A549 (cell line): ENCODE measurements at regions not wholly inside any gene's neighbourhood (a gene's known extent, or its start where the extent isn't known, plus 50 kb on each side); places are given as distances from the start of the nearest gene placed in this dataset.

Experiments used
- ATAC-seq, 2 experiments: fragments of 200-7000 bp in 1 of 2; fragments of >200 bp in 1 of 2; cut with Nextera tagmentation in 1 of 2; cut with Tn5 transposase in 1 of 2; 3 replicates each; pipeline versions ENCODE4 v1.8.0 to v1.9.1; 2018 to 2020; ENCODE audit warnings: mild to moderate bottlenecking in 1 of 2, moderate library complexity in 1 of 2
- CTCF ChIA-PET: fragments of 300-600 bp; sonication (Branson Sonifier 250); formaldehyde crosslinking; extraction: SDS; loops from one replicate; lab custom pipeline; 2021; ENCODE audit warnings: antibody characterized with exemption, inconsistent platforms; lab: Yijun Ruan, JAX
- POLR2A ChIA-PET: fragments of 350-600 bp; formaldehyde crosslinking; extraction: SDS; loops from one replicate; lab custom pipeline; 2021; ENCODE audit warnings: antibody characterized with exemption, inconsistent platforms; lab: Yijun Ruan, JAX
- DNase-seq, 2 experiments: peaks; one replicate each; pipeline versions ENCODE4 v3.0.0 to v3.0.0-alpha.2; 2011 to 2016; ENCODE audit warnings: low read depth in 1 of 2, low spot score in 1 of 2
- FAIRE-seq: peaks from 2 replicates; lab custom pipeline; 2011; peaks lifted over from hg19 to GRCh38; lab: Jason Lieb, UNC
- H3K27ac ChIP-seq, 2 experiments: fragments of >200 bp; sonication (Bioruptor Twin); formaldehyde crosslinking; 3 replicates each; pipeline ENCODE4 v1.5.1; 2016 to 2017
- H3K4me1 ChIP-seq: fragments of >200 bp; sonication (Bioruptor Twin); formaldehyde crosslinking; 3 replicates; pipeline ENCODE4 v1.6.1; 2016
- H3K4me2 ChIP-seq: fragments of >200 bp; sonication (Bioruptor Twin); formaldehyde crosslinking; 3 replicates; pipeline ENCODE4 v1.6.1; 2016
- H3K4me3 ChIP-seq: fragments of >200 bp; sonication (Bioruptor Twin); formaldehyde crosslinking; 3 replicates; pipeline ENCODE4 v1.5.1; 2016
- H3K9me3 ChIP-seq: fragments of >200 bp; sonication (Bioruptor Twin); formaldehyde crosslinking; 3 replicates; pipeline ENCODE4 v1.6.1; 2016
- BHLHE40 ChIP-seq: IDR thresholded peaks from 2 replicates; pipeline ENCODE4 v1.6.1; 2012; ENCODE audit warnings: low read depth, low read length, inconsistent platforms
- CBX2 ChIP-seq: fragments of 200-600 bp; sonication (generic); IDR thresholded peaks from 2 replicates; pipeline ENCODE4 v1.6.1; 2016; ENCODE audit warnings: low read depth, mild to moderate bottlenecking, borderline replicate concordance
- CBX8 ChIP-seq: fragments of 200-600 bp; sonication (generic); IDR thresholded peaks from 2 replicates; pipeline ENCODE4 v1.6.1; 2016
- CEBPB ChIP-seq, 2 experiments: fragments of >200 bp in 1 of 2; sonication (Bioruptor Twin) in 1 of 2; formaldehyde crosslinking in 1 of 2; IDR thresholded peaks; 2 replicates each; pipeline ENCODE4 v1.6.1; 2012 to 2016
- CHD2 ChIP-seq: fragments of 150-350 bp; IDR thresholded peaks from 2 replicates; pipeline ENCODE4 v1.6.1; 2014; ENCODE audit warnings: low read length; ENCODE audit not compliant: partially characterized antibody
- CHD4 ChIP-seq: fragments of 200-600 bp; sonication (generic); IDR thresholded peaks from 2 replicates; pipeline ENCODE4 v1.6.1; 2016; ENCODE audit warnings: antibody characterized with exemption, mild to moderate bottlenecking, borderline replicate concordance
- CTCF ChIP-seq: fragments of >200 bp; sonication (Bioruptor Twin); formaldehyde crosslinking; IDR thresholded peaks from 3 replicates; pipeline ENCODE4 v1.5.1; 2016
- EHMT2 ChIP-seq: fragments of 200-600 bp; sonication (generic); IDR thresholded peaks from 2 replicates; pipeline ENCODE4 v1.6.1; 2016; ENCODE audit warnings: antibody characterized with exemption, low read depth, mild to moderate bottlenecking, moderate library complexity
- FOSL2 ChIP-seq, 2 experiments: fragments of 450-650 bp in 1 of 2; fragments of >200 bp in 1 of 2; sonication (Bioruptor Twin) in 1 of 2; formaldehyde crosslinking; IDR thresholded peaks; 2 replicates each; pipeline versions ENCODE4 v1.5.0 to v1.6.1; 2016 to 2020; ENCODE audit warnings: mild to moderate bottlenecking in 1 of 2, moderate library complexity in 1 of 2
- FOXS1 ChIP-seq: fragments of 250-450 bp; sonication (Bioruptor Pico); IDR thresholded peaks from 2 replicates; pipeline ENCODE4 v1.5.0; 2020; ENCODE audit warnings: mild to moderate bottlenecking, moderate library complexity
- HDAC2 ChIP-seq: fragments of 200-600 bp; sonication (generic); IDR thresholded peaks from 2 replicates; pipeline ENCODE4 v1.6.1; 2016
- HOXA7 ChIP-seq: fragments of 250-450 bp; sonication (Bioruptor Pico); IDR thresholded peaks from 2 replicates; pipeline ENCODE4 v1.5.0; 2020; ENCODE audit warnings: mild to moderate bottlenecking, moderate library complexity
- HOXB13 ChIP-seq: fragments of 250-450 bp; sonication (Bioruptor Pico); IDR thresholded peaks from 2 replicates; pipeline ENCODE4 v1.5.0; 2020; ENCODE audit warnings: low read depth, mild to moderate bottlenecking, moderate library complexity
- HOXB5 ChIP-seq: fragments of 250-450 bp; sonication (Bioruptor Pico); IDR thresholded peaks from 2 replicates; pipeline ENCODE4 v1.5.0; 2020; ENCODE audit warnings: mild to moderate bottlenecking, moderate library complexity
- JUNB ChIP-seq: fragments of >200 bp; sonication (Bioruptor Twin); formaldehyde crosslinking; IDR thresholded peaks from 2 replicates; pipeline ENCODE4 v1.6.1; 2016
- MAX ChIP-seq: IDR thresholded peaks from 2 replicates; pipeline ENCODE4 v1.6.1; 2012
- MYC ChIP-seq: IDR thresholded peaks from 2 replicates; pipeline ENCODE4 v1.6.1; 2012; ENCODE audit warnings: mild to moderate bottlenecking, inconsistent platforms, low read length, improper control_type of control experiment, borderline replicate concordance
- NPAS2 ChIP-seq: fragments of 250-450 bp; sonication (Bioruptor Pico); IDR thresholded peaks from 2 replicates; pipeline ENCODE4 v1.8.0; 2022; ENCODE audit warnings: mild to moderate bottlenecking, moderate library complexity, borderline replicate concordance
- PHF8 ChIP-seq: fragments of 200-600 bp; sonication (generic); IDR thresholded peaks from 2 replicates; pipeline ENCODE4 v1.6.1; 2016; ENCODE audit warnings: low read depth, mild to moderate bottlenecking, antibody characterized with exemption, moderate library complexity, borderline replicate concordance
- POLR2A ChIP-seq: IDR thresholded peaks from 2 replicates; pipeline ENCODE4 v1.6.1; 2012; ENCODE audit warnings: mild to moderate bottlenecking, low read length
- RAD21 ChIP-seq, 2 experiments: fragments of >200 bp in 1 of 2; sonication (Bioruptor Twin) in 1 of 2; formaldehyde crosslinking in 1 of 2; IDR thresholded peaks in 1 of 2; conservative IDR thresholded peaks in 1 of 2; 2 replicates in 1 of 2; 3 replicates in 1 of 2; pipeline ENCODE4 v1.6.1; 2012 to 2018; ENCODE audit warnings: inconsistent platforms in 1 of 2
- RARB ChIP-seq: fragments of 250-450 bp; sonication (Bioruptor Pico); IDR thresholded peaks from 2 replicates; pipeline ENCODE4 v1.8.0; 2021; ENCODE audit warnings: mild to moderate bottlenecking, moderate library complexity
- RFX5 ChIP-seq: fragments of 450-650 bp; IDR thresholded peaks from 2 replicates; pipeline ENCODE4 v1.7.1; 2014; ENCODE audit warnings: antibody characterized with exemption, mild to moderate bottlenecking, moderate library complexity
- RNF2 ChIP-seq: fragments of 200-600 bp; sonication (generic); IDR thresholded peaks from 2 replicates; pipeline ENCODE4 v1.6.1; 2016; ENCODE audit warnings: low read depth, mild to moderate bottlenecking, antibody characterized with exemption, moderate library complexity, borderline replicate concordance
- SMC3 ChIP-seq: fragments of >200 bp; sonication (Bioruptor Twin); formaldehyde crosslinking; IDR thresholded peaks from 3 replicates; pipeline ENCODE4 v1.6.1; 2018; ENCODE audit warnings: inconsistent platforms
- TFCP2L1 ChIP-seq: fragments of 250-450 bp; sonication (Bioruptor Pico); IDR thresholded peaks from 2 replicates; pipeline ENCODE4 v1.5.0; 2021; ENCODE audit warnings: mild to moderate bottlenecking
- TP53 ChIP-seq: fragments of 250-450 bp; sonication (Bioruptor Pico); IDR thresholded peaks from 2 replicates; pipeline ENCODE4 v1.5.0; 2021; ENCODE audit warnings: mild to moderate bottlenecking, moderate library complexity
- ZFP36 ChIP-seq: fragments of 450-650 bp; IDR thresholded peaks from 2 replicates; pipeline ENCODE4 v1.6.1; 2014; ENCODE audit warnings: borderline replicate concordance; ENCODE audit not compliant: partially characterized antibody
- ZSCAN20 ChIP-seq: fragments of 250-450 bp; sonication (Bioruptor Pico); IDR thresholded peaks from 2 replicates; pipeline ENCODE4 v1.8.0; 2022; ENCODE audit warnings: mild to moderate bottlenecking, moderate library complexity
- WGBS: methylation state at CpG from one replicate; pipeline ENCODE4 v1.1.6; 2017; ENCODE audit errors: missing lambda C conversion rate; 5-methylcytosine and 5-hydroxymethylcytosine counted together
- TF ChIP-seq, protein P1 (sequence below): fragments of >200 bp; sonication (Bioruptor Twin); formaldehyde crosslinking; IDR thresholded peaks from 2 replicates; pipeline ENCODE4 v1.6.1; 2016
- TF ChIP-seq, protein P2 (sequence below): fragments of 200-600 bp; sonication (generic); IDR thresholded peaks from 2 replicates; pipeline ENCODE4 v1.6.1; 2016; ENCODE audit warnings: antibody characterized with exemption, mild to moderate bottlenecking, moderate library complexity

DNA sequence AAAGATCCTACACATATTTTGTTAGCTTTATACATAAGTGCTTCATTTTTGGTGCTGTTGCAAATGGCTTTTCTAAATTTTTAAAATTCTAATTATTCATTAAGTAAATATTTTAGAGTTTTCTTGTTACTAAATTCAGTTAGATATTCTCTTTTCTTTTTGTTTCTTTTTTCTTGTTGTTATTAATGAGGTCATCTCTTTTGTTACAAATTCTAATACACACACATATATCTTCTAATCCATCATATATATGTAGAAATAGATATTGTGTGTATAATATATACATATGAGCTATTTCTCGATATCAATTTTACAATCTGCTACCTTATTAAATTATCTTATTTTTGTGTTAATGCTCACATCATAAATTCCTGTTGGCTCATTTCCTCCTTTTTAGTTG is 255.9 kb downstream of the GALR1 start:
- DNase-seq (no peak), ATAC-seq (no peak), FAIRE-seq (no peak)
- no peak overlapping the region for H3K4me2 ChIP-seq
- no peak overlapping the region for H3K27ac ChIP-seq
- WGBS: 0% methylated on average over 1 of the region's 1 CpG
- H3K4me1 ChIP-seq: no peaks in the 10 kb centered on the region
- H3K4me3 ChIP-seq: no peak overlapping the region
- TF ChIP-seq RFX5: no peak
- no peak for TF ChIP-seq CEBPB (IDR thresholded peaks at IDR 0.05)
- no peak for TF ChIP-seq HOXB13 (CRISPR knock-in tag)
- TF ChIP-seq RAD21 (conservative IDR thresholded peaks at IDR 0.05 in 1 of 2, IDR thresholded peaks at IDR 0.05 in 1 of 2): no peak
- TF ChIP-seq HOXB5 (CRISPR knock-in tag): no peak
- TF ChIP-seq CHD2: no peak
- no peak for TF ChIP-seq RARB
- no peak for TF ChIP-seq CBX8
- no peak for TF ChIP-seq ZSCAN20 (CRISPR knock-in tag)
- TF ChIP-seq FOSL2 (IDR thresholded peaks at IDR 0.05): no peak
- TF ChIP-seq FOSL2 (CRISPR knock-in tag; IDR thresholded peaks at IDR 0.05): no peak
- TF ChIP-seq ZFP36: no peak
- no peak for TF ChIP-seq POLR2A
- TF ChIP-seq, protein P1, sequence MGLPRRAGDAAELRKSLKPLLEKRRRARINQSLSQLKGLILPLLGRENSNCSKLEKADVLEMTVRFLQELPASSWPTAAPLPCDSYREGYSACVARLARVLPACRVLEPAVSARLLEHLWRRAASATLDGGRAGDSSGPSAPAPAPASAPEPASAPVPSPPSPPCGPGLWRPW: no peak
- TF ChIP-seq PHF8: no peak
- TF ChIP-seq CTCF: no peak
- no peak for TF ChIP-seq TFCP2L1
- TF ChIP-seq CBX2: no peak
- no peak for TF ChIP-seq EHMT2
- TF ChIP-seq TP53: no peak
- TF ChIP-seq FOXS1: no peak
- H3K9me3 ChIP-seq: no peaks in the 10 kb centered on the region
- POLR2A ChIA-PET: no interaction called here
- CTCF ChIA-PET: no interaction called here

DNA sequence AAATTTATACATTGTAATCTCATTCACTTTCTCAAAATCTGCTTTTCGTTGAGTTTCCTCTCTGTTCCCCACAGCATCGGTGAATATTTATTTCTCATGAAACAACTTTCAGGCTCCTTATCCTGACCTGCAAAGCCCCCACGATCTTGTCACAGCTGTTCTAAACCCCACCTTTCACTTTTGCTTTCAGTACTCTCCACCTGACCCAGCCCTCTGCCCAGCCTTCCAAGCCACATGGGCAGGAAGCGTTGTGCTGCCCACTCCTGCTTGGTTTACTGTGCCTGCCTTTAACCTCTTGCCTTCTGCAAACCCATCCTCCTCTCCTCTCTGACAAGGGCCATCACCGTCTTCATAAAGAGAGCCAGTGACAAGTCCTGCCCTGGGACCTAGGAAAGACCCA is 262.5 kb downstream of the GALR1 start:
- ChIA-PET CTCF (no interaction called here), POLR2A (no interaction called here)
- no peak for DNase-seq
- no peaks in the 10 kb centered on the region for H3K4me1 ChIP-seq
- no peak overlapping the region for H3K4me3 ChIP-seq
- WGBS: 19% methylated on average over 5 of the region's 5 CpGs
- no peak overlapping the region for H3K4me2 ChIP-seq
- TF ChIP-seq SMC3: no peak
- no peak for TF ChIP-seq CEBPB (IDR thresholded peaks at IDR 0.05)
- ATAC-seq: no peak
- FAIRE-seq: no peak
- H3K27ac ChIP-seq: no peak overlapping the region
- no peaks in the 10 kb centered on the region for H3K9me3 ChIP-seq

GRCh38 chr18:77517901-77518300 is 268.3 kb downstream of the GALR1 start:
- Histone ChIP-seq H3K4me1 (no peaks in the 10 kb centered on the region), H3K27ac (no peak overlapping the region), H3K9me3 (no peaks in the 10 kb centered on the region), H3K4me3 (no peak overlapping the region), H3K4me2 (no peak overlapping the region)
- POLR2A ChIA-PET: no interaction called here
- no peak for FAIRE-seq
- ATAC-seq: no peak
- 69% methylated on average over 12 of the region's 25 CpGs for WGBS
- no peak for DNase-seq
- CTCF ChIA-PET: interaction anchor here (1.2 kb wide), 1 partner anchor 10 kb away, joined by 3 read pairs; no protein-coding TSS in a partner anchor
- TF ChIP-seq JUNB: no peak
- no peak for TF ChIP-seq MYC
- no peak for TF ChIP-seq HDAC2
- no peak for TF ChIP-seq MAX
- TF ChIP-seq, protein P2, sequence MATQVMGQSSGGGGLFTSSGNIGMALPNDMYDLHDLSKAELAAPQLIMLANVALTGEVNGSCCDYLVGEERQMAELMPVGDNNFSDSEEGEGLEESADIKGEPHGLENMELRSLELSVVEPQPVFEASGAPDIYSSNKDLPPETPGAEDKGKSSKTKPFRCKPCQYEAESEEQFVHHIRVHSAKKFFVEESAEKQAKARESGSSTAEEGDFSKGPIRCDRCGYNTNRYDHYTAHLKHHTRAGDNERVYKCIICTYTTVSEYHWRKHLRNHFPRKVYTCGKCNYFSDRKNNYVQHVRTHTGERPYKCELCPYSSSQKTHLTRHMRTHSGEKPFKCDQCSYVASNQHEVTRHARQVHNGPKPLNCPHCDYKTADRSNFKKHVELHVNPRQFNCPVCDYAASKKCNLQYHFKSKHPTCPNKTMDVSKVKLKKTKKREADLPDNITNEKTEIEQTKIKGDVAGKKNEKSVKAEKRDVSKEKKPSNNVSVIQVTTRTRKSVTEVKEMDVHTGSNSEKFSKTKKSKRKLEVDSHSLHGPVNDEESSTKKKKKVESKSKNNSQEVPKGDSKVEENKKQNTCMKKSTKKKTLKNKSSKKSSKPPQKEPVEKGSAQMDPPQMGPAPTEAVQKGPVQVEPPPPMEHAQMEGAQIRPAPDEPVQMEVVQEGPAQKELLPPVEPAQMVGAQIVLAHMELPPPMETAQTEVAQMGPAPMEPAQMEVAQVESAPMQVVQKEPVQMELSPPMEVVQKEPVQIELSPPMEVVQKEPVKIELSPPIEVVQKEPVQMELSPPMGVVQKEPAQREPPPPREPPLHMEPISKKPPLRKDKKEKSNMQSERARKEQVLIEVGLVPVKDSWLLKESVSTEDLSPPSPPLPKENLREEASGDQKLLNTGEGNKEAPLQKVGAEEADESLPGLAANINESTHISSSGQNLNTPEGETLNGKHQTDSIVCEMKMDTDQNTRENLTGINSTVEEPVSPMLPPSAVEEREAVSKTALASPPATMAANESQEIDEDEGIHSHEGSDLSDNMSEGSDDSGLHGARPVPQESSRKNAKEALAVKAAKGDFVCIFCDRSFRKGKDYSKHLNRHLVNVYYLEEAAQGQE: no peak
- no peak for TF ChIP-seq FOSL2 (IDR thresholded peaks at IDR 0.05)
- no peak for TF ChIP-seq FOSL2 (CRISPR knock-in tag; IDR thresholded peaks at IDR 0.05)
- TF ChIP-seq HOXB13 (CRISPR knock-in tag): no peak
- TF ChIP-seq, protein P1: no peak
- no peak for TF ChIP-seq NPAS2 (CRISPR knock-in tag)
- TF ChIP-seq RAD21 (conservative IDR thresholded peaks at IDR 0.05 in 1 of 2, IDR thresholded peaks at IDR 0.05 in 1 of 2): no peak
- TF ChIP-seq RARB: no peak
- no peak for TF ChIP-seq BHLHE40
- TF ChIP-seq CHD4: no peak
- no peak for TF ChIP-seq RNF2
- TF ChIP-seq HOXA7: no peak
